NCI-H2171 treated with DMSO at 0.1 percent for 48 hours (cell line): ENCODE measurements at regions not wholly inside any gene's neighbourhood (a gene's known extent, or its start where the extent isn't known, plus 50 kb on each side); places are given as distances from the start of the nearest gene placed in this dataset.
"Not testable (repeated sequence)": the region's sequence is repeated elsewhere in the genome, so short reads cannot be mapped to it uniquely, and the experiment has no call there.

Experiments
- DNase-seq: peaks from one replicate; lab custom pipeline; 2025; lab: John Stamatoyannopoulos, UW

GRCh38 chr16:22436823-22437652 lies 62.6 kb upstream of the CDR2 start:
- peak; percentile 56 for DNase-seq

DNA sequence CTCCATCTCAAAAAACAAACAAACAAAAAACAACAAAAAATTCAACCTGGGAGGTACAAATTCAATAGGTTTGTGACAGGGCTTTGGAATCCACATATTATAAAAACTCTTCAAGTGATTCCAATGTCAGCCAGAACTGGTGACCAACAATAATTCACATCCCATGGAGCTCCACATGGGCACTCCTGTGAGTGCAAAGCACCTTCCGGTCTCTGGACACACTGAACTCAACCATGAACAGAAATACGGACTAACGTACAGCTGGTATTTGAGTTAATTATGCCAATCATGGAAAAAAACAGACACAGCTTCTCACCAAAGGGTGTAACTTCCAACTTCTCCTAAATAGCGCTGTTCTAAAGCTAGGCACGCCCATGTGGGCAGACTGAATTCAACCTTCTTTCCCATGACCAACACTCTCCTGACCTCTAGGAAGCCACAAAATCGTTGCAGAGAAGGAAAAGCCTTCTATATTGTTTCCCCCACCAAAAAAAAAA lies 62.0 kb upstream of the CDR2 start:
- not testable (repeated sequence) for DNase-seq

GRCh38 chr16:22431314-22431713 lies 56.9 kb upstream of the CDR2 start:
- DNase-seq = not testable (repeated sequence)

GRCh38 chr16:22428654-22429053 lies 54.2 kb upstream of the CDR2 start:
- no peak for DNase-seq

GRCh38 chr16:22427556-22427955 lies 53.1 kb upstream of the CDR2 start:
- DNase-seq = no peak

- no peak for DNase-seq
These were observed 51.4 kb upstream of the CDR2 start for GRCh38 chr16:22425847-22426246.

DNA sequence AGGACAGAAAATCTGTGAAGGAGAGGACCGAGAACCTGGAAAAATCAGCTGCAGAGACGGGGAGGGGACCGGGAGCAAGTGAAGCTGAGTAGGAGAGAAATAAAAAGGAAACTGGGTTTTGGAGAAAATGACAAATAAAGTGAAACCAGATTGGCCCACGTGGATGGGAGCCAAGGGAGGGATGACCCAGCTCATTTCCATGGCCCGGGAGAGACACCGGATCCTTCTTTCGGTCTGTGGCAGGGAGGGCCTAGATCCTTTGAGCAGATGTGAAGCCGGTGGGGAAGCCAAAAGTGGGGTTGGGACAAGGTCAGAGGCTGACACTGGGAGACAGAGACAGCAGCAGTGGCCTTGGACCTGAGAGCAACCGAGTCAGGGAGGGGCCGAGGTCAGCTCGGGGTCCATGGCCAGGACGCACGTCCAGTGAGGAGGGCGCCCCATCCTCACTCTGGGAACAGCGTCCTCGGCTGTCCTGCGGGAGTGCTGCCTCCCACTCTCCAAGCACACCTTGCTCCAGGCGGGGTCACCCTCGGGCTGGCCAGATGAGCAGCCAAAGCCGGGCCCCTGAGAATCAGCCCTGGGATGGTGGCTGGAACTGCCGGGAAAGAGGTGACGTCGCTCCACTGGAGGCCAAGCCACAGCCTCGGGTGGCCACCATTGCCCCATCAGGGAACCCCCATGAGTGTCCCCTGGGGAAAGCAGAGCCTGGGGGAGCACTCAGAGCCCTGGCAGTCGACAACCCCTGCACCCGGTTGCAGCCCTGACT lies 50.8 kb upstream of the CDR2 start:
- DNase-seq = no peak

- DNase-seq = no peak
These were observed 49.9 kb upstream of the CDR2 start for GRCh38 chr16:22424161-22424937.
